ENCODE measurements at regions not wholly inside any gene's neighbourhood (a gene's known extent, or its start where the extent isn't known, plus 50 kb on each side); places are given as distances from the start of the nearest gene placed in this dataset.

DNA sequence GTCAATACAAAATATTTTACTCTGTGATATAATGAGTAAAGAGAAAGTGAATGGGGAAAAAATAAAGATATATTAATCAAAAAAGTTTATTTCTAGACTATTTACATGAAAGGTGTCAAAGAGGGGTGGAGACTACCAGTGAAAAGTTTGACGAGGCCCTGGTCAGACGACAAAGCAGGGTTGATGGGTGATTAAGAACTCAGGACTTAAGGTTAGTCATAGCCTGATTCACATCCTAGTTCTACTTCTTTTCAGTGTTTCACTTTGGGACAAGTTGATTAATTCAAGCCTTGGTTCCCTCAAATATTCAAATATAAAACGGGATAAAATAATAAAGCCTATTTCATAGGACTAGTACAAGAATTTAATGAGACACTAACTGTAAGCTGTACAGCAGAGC, 178.2 kb upstream of the HS3ST5 start:
- DNase-seq = no peak

DNA sequence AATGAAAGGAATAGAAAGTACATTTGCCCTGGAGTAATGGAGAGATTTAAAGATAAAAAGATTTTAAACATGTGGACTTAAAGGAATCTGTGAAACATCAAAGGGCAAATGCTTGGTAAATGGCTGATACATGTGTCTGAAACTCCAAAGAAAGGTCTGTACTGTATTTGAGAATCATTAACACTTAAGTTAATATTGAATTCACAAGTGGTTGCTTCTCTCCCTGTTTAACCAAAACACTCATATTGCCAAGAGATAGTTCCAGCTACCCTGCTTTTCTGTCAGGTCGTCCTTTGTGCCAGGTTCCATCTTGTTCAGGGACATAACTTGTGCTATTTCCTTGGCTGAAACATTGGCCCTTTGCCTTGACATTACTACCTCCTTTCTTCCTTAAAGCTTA, 171.3 kb upstream of the HS3ST5 start:
- no peak for DNase-seq

- no peak for DNase-seq
These were observed 128.6 kb upstream of the HS3ST5 start for GRCh38 chr6:114471450-114471849.

DNA sequence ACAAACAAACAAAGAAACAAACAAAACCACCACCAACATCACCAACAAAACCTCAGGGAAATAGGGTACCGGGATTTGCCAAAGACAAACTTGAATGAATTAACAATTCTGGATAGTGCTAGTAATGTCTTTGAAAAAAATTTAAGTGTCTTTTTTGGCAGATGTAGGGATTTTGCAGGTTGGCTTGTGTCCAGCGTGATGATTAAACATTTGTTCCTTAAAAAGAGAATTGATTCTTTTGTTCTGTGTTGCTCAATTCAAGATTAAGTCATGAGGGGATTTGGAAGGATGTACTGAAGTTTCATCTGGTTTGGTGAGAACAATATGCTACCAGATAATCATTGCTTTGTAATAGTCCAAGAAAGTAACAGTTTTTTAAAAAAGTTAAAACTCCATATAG, 125.1 kb upstream of the HS3ST5 start:
- DNase-seq = no peak

DNA sequence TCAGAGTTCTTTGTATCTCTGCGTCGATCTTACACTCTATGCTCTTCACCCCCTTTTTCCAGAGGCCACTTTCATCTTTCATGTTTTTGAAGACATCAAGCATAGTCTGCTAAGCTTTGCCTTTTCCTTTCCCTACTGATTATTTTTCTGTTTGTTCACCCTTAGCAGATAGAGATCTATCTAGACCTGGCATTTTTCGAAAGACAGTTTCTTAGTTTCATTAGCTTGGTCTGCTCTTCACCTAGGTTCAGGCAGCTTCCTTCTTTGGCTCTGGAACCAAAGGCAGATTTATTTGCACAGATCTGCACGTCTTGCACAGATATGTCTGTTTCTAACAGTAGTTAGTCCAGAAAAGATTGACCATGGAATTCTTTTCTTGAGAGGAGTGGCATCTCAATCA, 122.7 kb upstream of the HS3ST5 start:
- DNase-seq = no peak

DNA sequence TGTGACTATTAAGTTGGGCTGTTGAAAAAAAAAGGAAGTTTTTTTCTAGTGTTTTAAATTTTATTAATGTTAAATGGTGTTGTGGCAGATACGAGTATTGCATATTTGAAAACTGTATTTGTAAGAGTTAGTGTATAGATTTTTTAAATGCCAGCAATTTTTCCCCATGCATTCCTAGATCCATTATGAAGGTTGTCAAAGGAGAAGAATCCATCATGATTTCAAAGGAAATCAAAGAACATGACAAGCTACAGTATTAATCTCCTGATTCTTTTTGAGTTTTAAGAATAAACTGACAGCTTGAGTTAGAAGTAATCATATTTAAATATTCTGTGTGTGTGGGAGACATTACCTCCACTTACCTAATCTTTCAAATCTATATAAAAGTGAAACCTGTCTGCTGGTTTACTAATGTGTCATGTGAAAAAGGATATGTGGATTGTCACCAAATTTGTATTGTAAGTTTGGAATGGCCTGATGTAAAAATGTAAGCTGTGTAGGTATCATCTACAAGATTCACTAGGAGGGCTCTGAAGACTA, 111.0 kb upstream of the HS3ST5 start:
- no peak for DNase-seq

- no peak for DNase-seq
These were observed 110.1 kb upstream of the HS3ST5 start for GRCh38 chr6:114452785-114453401.

- no peak for DNase-seq
These were observed 107.8 kb upstream of the HS3ST5 start for GRCh38 chr6:114450631-114451030.

DNA sequence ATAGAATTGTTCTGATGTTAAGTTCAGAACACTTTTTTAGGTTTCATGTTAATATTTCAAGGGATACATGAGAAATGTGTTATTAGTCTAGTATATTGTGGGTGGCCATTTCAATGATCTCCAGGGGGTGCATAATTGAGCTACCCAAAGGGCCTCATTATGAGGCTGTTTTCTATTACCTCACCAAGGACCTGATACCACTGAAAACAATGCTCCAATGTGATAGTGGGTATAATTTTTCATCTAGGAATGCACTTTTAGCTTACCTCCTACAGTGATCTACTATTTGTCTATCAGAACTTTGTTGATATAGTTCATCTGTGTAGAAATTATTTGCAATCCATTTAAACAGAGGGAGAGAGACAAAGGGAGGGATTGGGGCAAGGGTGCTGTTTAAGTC, 106.8 kb upstream of the HS3ST5 start:
- DNase-seq = no peak

- no peak for DNase-seq
These were observed 103.5 kb upstream of the HS3ST5 start for GRCh38 chr6:114446342-114446741.

DNA sequence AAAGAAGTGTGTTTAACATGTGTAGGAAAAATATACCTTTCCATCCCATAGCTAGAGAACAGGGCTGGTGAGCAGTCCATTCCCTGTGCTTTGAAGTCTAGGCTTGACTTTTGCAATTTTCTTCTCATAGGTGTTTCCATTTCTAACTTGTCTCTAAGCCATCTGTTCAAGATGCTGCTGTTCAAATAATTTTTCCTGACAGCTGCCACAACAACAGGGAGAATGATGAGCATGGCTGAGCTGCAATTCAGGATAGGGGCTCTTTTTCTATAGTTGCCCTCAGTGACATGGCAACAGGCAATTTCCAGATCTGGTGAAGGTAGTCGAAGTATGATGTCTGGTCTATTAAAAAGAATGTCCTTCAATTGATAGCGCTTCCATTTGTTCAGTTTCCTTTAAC, 103.0 kb upstream of the HS3ST5 start:
- no peak for DNase-seq

DNA sequence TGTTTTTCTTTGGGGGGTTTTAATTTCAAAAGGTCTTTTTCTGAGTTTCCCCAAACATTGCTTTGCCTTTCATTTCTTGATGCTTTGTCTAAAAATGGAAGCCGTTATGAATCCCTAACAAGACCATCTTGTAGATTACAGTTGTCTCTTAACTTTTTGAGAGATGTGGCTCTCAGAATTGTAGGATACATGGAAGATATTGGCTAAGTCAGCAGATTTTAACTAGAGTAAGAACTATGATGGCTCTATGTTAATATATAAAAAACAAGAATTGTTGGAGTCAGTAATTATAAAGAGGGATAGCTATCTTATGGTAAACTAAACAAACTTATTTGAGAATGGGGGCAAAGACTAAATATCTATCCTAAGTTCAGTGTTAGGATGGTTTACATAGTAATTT, 96.6 kb upstream of the HS3ST5 start:
- DNase-seq = no peak

DNA sequence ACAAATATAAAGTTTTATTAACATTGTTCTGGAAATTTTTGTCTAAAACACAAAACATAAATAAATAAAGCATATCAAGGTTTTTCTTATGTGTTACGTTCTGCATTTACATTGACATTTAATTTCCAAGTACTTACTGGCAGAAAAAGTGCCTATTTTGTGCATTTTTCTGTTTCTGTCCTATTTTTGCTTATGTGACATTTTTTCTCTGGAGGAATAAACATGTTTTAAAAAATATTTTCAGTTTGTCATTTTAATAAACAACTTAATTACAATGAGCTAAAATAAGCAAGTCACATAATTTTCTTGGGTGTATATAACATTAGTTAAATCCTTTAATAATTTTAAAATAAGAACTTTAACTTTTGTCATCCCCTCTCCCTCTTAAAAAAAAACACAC, 94.4 kb upstream of the HS3ST5 start:
- no peak for DNase-seq

DNA sequence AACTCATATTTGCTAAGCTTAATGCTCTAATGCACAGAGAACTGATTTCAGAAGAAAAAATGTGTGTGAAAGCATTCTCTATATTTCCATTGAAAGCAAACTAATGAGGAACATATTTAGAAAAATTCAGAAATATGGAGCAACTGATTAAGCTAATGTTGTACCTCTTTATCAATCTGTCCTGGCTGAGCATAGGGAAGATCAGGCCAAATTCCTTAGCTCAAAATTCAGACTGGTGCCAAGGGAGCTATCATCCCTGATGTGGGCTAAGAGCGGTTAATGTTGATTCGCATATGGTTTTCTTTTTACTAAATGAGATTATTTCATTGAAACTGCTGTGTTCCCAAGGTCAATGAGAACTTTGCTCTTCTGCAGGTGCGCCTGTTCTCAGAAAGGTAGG, 93.9 kb upstream of the HS3ST5 start:
- DNase-seq = no peak

- no peak for DNase-seq
These were observed 93.2 kb upstream of the HS3ST5 start for GRCh38 chr6:114435985-114436384.

DNA sequence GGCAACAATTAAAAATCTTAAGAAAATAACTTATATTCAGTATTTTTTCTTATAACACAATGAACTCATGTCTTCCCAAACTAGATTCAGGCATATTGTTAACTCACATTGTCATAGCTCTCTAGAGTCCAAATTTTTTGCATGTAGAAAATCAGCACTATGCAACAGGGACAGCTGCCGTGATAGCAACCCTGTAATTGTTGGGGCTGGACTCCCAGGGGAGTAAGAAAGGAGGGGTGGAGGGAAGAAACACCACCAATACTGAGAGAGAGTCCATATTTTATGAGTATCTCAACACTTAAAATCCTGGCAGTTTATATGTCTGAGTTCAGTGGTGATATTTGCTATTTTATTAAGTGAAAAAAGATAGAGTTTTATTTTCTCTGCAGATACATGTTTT, 89.6 kb upstream of the HS3ST5 start:
- no peak for DNase-seq

DNA sequence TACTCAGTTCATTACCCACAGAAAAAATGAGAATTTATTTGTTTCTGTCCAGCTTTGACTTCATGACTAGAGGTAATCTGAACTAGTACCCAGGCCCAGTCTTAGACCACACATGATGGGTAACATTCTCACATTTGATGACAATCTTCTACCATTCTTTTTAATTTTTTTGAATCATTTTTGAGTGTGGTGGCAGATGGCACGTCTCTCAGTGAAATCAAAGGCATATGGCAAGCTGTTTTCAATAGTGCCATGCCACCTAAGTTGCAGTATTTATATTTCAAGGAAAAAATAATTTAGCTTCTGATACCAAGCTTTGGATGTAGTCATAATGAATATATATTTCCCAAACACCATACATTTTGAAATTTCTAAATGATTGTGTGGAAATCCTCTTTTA, 88.8 kb upstream of the HS3ST5 start:
- DNase-seq = no peak

DNA sequence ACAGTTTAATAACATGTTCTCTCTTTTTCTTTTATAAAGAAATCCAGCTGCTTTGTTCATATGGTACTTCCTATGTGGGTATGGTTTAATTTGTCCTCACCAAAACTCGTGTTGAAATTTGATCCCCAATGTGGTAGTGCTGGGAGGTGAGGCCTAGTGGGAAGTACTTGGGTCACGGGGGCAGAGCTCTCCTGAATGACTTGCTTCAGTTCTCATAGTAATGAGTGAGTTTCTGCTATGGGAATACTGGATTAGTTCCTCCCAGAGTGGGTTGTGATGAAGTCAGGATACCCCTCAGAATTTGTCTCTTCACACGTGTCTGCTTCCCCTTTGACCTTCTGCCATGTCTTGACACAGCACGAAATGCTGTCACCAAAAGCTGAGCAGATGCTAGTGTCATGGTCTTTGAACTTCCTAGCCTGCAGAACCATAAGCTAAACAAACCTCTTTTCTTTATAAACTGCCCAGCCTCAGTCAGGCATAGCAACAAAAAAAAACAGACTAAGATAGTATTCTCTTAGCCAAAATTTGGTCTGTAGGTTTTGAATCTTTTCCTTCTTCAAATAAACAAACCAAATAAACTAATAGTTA, 87.8 kb upstream of the HS3ST5 start:
- no peak for DNase-seq

- no peak for DNase-seq
These were observed 85.5 kb upstream of the HS3ST5 start for GRCh38 chr6:114428341-114428740.

GRCh38 chr6:114421199-114421598, 78.4 kb upstream of the HS3ST5 start:
- DNase-seq = no peak

DNA sequence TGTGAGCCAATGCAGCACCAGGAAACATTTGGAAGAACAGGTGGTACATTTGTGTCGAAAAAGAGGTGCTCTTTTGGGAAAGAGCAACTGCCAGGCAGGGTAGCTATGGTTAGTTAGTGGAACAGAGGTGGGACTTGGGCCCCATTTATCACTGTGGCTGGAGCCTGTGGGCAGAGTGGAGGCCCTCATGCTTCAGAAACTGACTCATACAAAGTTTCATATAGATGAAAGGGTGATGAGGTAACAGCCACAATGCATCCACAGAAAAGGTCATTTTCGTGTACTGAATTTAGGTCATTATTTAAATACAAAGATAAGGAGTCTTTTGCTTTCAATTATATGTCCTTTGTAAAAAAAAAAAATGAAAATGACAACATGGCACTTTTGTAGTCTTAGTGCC, 76.4 kb upstream of the HS3ST5 start:
- no peak for DNase-seq

- no peak for DNase-seq
These were observed 75.6 kb upstream of the HS3ST5 start for GRCh38 chr6:114418304-114418972.

DNA sequence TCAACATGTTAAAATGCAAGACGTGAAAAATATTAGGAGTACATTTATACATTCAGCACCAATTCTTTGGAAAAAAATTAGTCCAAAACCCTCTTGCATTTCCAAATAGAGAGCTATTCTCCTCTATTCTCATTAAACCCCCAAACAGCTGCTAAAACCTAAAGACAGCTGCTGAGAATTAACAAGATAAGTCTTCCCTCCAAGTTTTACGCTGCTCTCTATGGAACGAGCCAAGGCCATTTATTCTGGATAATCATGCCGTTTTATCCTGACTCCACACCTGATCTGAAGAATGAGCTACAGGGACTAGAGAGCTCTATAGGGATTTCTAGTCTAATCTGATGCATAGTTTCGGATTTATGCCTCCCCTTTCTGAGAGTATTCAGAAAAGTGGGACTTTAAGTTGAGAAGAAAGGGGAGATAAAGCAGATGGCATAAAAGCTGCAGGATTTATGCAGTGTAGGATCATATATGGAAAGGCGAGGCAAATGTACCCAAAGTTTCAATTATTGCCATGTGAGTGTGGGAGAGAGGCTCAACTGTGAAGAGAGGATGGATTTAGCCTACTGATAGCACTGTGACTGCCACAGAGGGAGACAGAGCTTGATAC, 64.7 kb upstream of the HS3ST5 start:
- no peak for DNase-seq

- DNase-seq = no peak
These were observed 61.6 kb upstream of the HS3ST5 start for GRCh38 chr6:114404339-114404955.

Measured in stimulated activated CD4-positive, alpha-beta T cell treated with anti-CD3 and anti-CD28 coated beads, Interleukin-2, amount 100 ng/mL, for 48 hours (primary cell).